A673 (cell line): ENCODE measurements at regions not wholly inside any gene's neighbourhood (a gene's known extent, or its start where the extent isn't known, plus 50 kb on each side); places are given as distances from the start of the nearest gene placed in this dataset.

Experiments used
- EZH2 ChIP-seq: fragments of 200-600 bp; sonication (generic); IDR thresholded peaks from 2 replicates; pipeline ENCODE4 v1.6.1; 2017; ENCODE audit warnings: borderline replicate concordance, low read depth, mild to moderate bottlenecking, mixed read lengths, antibody characterized with exemption, low read length; ENCODE audit not compliant: poor library complexity, severe bottlenecking
- TF ChIP-seq, protein P1 (sequence below): fragments of 300-800, 200-600 bp; sonication (generic); conservative IDR thresholded peaks from 2 replicates; pipeline ENCODE4 v1.5.1; 2017; ENCODE audit warnings: low read depth, mild to moderate bottlenecking, antibody characterized with exemption, low read length, moderate library complexity, mixed read lengths

DNA sequence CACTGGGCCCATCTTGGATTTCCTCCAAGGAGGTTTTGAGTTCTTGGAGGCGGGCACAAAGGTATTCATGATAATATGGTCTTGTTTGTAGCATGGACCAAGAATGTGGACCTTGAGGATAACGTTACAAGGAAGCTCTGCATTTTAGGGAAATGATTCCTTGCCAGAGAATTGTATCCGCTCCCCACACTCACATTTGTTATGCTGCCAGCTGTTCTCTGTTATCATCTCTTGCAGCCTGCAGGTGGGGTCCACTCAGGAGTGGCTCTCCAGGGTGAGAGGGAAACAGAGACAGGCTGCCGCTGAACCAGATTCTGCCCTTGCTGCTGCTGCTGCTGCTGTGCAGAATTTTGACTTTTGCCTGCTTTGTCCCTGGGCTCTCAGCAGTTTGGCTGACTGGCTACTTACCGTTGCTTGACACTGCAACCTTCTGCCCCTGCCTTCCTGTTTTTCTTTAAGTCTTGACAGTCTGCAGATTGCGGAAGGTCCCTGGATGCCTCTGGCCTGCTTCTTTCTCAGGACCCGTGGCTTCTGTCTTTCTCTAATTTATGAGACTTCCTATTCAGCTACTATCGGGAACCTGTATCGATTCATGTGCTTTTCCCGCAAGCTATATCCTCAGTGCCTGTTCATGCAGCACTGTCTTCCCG, 122.3 kb upstream of the DOCK10 start:
- TF ChIP-seq, protein P1, sequence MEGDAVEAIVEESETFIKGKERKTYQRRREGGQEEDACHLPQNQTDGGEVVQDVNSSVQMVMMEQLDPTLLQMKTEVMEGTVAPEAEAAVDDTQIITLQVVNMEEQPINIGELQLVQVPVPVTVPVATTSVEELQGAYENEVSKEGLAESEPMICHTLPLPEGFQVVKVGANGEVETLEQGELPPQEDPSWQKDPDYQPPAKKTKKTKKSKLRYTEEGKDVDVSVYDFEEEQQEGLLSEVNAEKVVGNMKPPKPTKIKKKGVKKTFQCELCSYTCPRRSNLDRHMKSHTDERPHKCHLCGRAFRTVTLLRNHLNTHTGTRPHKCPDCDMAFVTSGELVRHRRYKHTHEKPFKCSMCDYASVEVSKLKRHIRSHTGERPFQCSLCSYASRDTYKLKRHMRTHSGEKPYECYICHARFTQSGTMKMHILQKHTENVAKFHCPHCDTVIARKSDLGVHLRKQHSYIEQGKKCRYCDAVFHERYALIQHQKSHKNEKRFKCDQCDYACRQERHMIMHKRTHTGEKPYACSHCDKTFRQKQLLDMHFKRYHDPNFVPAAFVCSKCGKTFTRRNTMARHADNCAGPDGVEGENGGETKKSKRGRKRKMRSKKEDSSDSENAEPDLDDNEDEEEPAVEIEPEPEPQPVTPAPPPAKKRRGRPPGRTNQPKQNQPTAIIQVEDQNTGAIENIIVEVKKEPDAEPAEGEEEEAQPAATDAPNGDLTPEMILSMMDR: no peak
- TF ChIP-seq EZH2: no peak
